GM19467 (cell line): ENCODE measurements at regions not wholly inside any gene's neighbourhood (a gene's known extent, or its start where the extent isn't known, plus 50 kb on each side); places are given as distances from the start of the nearest gene placed in this dataset.

Source experiments
- ATAC-seq: cut with Tn5 transposase; IDR thresholded peaks from one replicate; pipeline ENCODE4 v1.9.1; 2021; ENCODE audit warnings: mild to moderate bottlenecking, moderate library complexity; ENCODE audit not compliant: unreplicated experiment

DNA sequence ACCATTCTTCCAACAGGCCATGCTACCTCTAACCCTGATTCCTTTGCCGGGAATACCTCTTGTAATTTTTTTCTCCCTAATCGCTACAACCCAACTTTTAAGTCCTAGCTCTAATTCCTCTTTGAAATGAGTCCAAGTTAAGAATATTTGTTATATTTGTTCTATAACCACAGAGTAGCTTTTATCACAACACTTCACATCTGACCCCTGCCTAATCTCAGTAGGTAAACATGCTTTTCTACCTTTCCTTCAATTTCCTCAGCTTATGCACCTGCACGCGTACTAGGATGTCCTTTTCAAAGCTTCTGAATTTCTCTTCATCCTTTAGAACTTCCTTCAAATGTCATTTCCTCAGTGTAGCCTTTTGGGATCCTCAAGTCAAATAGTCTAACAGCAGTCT, 915.5 kb upstream of the LCORL start:
- no peak for ATAC-seq

DNA sequence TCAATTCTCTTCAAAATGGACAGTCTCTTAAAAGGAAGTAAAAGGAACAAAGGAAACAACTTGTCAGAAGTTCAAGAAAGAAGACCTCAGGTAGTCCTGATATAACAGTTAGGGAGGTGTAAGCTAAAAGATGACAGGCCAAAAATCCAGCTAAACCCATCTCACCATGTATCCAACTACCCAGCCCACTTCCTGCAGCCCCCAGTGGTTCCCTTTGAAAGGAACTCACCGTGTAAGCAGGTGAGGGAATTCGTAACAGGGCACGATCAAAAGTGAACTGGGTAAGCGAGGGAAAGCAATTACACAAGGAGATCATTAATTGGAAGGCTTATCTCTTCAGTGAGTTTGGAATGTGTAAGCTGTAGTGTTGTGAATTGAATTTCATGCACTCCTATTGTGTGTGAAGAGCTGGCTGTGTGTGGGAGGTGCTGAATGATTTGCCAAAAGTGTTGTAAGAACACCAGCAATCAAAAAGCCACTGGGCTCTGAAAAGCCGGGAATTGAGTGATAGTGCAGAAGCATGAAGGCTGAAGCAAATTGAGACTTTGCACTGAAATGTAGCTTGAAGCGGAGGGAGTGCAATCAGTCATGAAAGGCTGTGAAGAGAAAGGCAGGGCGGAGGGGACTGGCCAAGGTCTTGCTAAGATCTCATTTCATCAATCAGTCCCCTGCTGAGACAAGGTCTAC, 914.2 kb upstream of the LCORL start:
- ATAC-seq = no peak

DNA sequence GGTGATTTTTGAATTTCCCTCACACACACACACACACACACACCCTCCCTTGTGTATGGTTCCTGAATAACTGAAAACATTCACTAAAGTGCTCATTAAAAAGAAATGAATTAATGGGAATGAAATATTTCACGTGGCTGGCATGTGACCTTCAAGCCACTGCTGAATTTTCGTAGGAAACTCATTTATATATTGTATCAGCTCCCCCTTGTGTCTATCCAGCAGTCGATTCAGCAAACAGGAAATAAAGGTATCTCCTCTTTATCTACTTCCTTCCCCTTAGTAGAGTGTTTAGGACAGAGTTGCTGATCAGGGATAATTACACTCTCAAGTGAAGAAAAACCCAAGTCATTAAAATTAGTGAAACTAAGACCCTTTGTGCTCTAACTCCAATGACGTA, 912.6 kb upstream of the LCORL start:
- ATAC-seq = no peak

DNA sequence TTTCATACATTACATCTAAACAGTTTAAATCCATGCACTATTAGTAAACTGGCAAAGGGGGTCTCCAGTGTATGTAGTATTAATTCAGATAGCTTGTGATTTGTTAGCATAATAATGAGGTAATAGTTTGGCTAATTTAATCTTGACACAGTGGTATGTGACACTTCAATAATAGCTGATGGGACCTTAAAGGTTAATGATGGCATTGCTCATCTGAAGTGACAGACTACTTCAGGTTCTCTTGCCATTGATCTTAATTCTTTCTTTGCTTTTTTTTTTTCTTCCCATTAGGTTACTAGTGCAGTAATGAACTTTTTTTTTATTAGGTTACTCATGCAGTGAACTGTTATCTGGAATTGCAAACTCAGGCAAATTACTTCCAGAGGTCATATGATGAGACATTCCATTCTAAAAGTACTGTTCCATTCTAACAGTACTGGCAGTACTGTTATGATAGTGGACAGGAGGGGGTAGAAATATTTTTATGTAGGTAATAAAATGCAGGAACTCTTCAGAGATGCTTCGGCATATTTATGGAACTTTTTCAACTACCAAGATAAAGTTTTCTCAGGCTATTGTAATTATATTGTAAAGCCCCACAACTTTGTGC, 911.3 kb upstream of the LCORL start:
- ATAC-seq = no peak

- no peak for ATAC-seq
These were observed 910.3 kb upstream of the LCORL start for GRCh38 chr4:18931643-18932377.

- ATAC-seq = no peak
These were observed 908.9 kb upstream of the LCORL start for GRCh38 chr4:18930487-18930886.

- ATAC-seq = no peak
These were observed 902.1 kb upstream of the LCORL start for GRCh38 chr4:18923496-18924161.

GRCh38 chr4:18917689-18918088, 896.1 kb upstream of the LCORL start:
- no peak for ATAC-seq

GRCh38 chr4:18914182-18914581, 892.6 kb upstream of the LCORL start:
- no peak for ATAC-seq

GRCh38 chr4:18894928-18895327, 873.4 kb upstream of the LCORL start:
- no peak for ATAC-seq

DNA sequence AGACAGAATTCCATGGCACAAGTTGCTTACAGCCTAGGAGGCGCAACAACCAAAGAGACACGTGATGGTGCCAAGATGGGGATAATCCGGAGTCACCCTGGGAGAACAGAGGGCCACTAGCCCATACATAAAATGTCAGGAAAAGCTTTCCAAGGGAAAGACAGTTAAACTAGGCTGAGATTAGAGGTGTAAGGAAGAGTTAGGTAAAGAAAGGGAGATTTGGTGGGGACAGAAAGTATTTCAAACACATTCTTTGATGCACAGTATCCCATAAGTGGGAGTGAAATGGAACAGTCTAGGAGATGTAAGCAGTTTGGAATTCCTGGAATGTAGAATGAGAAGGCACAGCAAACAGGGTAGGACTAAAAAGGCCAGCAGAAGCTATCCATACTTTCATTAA, 860.9 kb upstream of the LCORL start:
- no peak for ATAC-seq

- no peak for ATAC-seq
These were observed 860.0 kb upstream of the LCORL start for GRCh38 chr4:18881556-18881955.

- no peak for ATAC-seq
These were observed 859.3 kb upstream of the LCORL start for GRCh38 chr4:18880871-18881270.

DNA sequence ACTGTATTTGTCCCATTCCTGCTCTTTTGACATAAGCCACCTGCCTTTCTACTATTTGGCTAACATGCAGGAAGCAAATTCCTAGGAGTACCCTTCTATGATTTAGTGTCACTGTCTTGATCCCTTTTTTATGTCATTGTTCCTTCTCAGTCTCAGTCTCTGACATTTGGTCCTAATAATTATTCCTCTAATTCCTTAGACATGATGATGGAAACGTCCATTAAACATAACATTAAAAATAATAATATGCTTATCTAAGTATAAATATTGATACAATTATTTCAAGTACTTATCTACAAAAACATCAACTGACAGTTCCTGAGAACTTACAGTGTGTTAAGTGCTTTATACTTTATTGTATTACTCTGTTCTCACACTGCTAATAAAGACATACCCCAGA, 857.0 kb upstream of the LCORL start:
- ATAC-seq = no peak

DNA sequence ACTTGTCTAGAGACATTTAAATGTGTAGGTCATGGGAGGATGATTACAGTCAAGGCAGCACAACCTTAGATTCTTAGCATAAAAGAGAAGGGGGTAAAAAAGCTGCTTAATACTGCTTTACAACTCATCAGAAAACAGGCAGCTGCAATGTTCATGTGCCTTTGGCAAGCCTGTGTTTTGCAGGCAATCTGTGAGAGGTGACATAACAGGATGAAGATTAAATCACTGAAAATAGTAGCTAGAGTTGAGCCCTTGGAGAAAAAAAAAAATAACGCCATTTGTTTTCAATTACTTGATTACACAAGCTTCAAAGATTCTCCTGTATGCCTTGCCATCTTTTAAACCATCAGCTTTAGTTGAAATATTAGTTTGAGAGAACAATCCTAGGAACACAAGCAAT, 847.6 kb upstream of the LCORL start:
- no peak for ATAC-seq

- ATAC-seq = no peak
These were observed 839.4 kb upstream of the LCORL start for GRCh38 chr4:18860836-18861530.

GRCh38 chr4:18859468-18859867, 837.9 kb upstream of the LCORL start:
- ATAC-seq = no peak

DNA sequence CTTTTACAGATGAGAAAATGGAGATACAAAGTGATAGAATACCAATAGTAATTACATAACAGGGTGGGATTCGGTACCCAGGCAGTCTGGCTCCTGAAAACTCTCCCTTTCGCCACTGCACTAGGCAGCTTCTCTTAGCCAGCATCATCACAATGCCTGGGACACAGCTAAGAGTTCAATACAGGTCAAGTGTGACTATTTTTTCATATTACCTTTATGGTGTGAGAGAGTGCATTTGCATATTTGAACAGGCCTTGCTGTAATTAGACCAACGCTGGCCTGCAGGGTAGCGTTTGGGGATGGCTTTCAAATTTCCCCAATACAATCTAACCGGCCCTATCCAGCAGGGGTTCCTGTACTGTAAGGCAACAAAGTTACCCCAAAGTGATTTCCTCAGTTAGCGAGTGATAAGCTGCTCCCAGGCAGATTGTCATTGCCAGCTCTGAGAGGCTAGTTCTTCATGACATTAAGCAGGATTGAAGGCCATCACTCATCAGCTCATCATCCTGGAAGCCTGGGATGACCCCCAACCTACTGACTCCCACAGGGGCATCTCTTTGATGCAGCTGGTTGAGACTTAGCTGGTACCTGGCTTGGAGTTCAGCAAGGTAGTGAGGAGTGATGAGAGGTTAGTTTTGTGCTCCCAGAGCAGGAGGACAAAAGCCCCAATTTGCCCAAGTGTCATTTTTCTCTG, 836.8 kb upstream of the LCORL start:
- no peak for ATAC-seq

DNA sequence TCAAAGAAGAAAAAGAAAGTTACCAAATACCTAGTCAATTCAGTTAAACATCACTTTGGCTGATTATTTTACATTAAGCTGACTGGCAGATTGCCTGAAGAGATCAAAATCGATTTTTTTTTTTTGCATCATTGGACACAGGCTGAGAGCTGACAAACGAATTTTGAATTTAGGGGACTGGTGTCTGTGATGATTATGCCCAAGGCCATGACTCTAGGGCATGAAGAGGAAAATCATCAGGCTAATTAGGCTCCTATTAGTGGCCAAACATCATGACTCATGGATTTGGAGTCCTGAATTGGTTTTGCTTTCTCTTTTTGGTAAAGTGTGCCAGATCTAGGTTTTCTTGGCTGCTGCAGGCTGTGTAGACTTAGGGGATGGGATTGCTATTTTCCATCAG, 829.3 kb upstream of the LCORL start:
- no peak for ATAC-seq

GRCh38 chr4:18847249-18847890, 825.8 kb upstream of the LCORL start:
- no peak for ATAC-seq
